ENCODE measurements at regions not wholly inside any gene's neighbourhood (a gene's known extent, or its start where the extent isn't known, plus 50 kb on each side); places are given as distances from the start of the nearest gene placed in this dataset.

- Mint-ChIP-seq H3K9me3 (ENCODE audit: unreplicated experiment) (no peaks in the 10 kb centered on the region), H3K4me1 (ENCODE audit: unreplicated experiment) (peaks cover 30% of the 10 kb centered on the region), H3K27ac (ENCODE audit: unreplicated experiment) (no peak overlapping the region), H3K36me3 (ENCODE audit: unreplicated experiment) (no peaks in the 10 kb centered on the region), H3K27me3 (ENCODE audit: unreplicated experiment) (no peaks in the 10 kb centered on the region), H3K4me3 (ENCODE audit: unreplicated experiment) (no peak overlapping the region)
- TF ChIP-seq CTCF (IDR thresholded peaks at IDR 0.05) = no peak
- no peak for DNase-seq (ENCODE audit: extremely low spot score, unreplicated experiment)
Measured at GRCh38 chr4:188197566-188197965, 58.3 kb downstream of the TRIML1 start.

- H3K36me3 Mint-ChIP-seq (ENCODE audit: unreplicated experiment) = no peaks in the 10 kb centered on the region
- no peaks in the 10 kb centered on the region for H3K27me3 Mint-ChIP-seq (ENCODE audit: unreplicated experiment)
- peak overlapping the region; percentile 36 for H3K27ac Mint-ChIP-seq (ENCODE audit: unreplicated experiment)
- H3K4me1 Mint-ChIP-seq (ENCODE audit: unreplicated experiment) = peaks cover 30% of the 10 kb centered on the region
- H3K9me3 Mint-ChIP-seq (ENCODE audit: unreplicated experiment) = no peaks in the 10 kb centered on the region
- no peak overlapping the region for H3K4me3 Mint-ChIP-seq (ENCODE audit: unreplicated experiment)
- no peak for TF ChIP-seq CTCF (IDR thresholded peaks at IDR 0.05)
- DNase-seq (ENCODE audit: extremely low spot score, unreplicated experiment) = no peak
Measured at GRCh38 chr4:188198982-188199792, 59.9 kb downstream of the TRIML1 start.

GRCh38 chr4:188201851-188202250, 62.6 kb downstream of the TRIML1 start:
- Mint-ChIP-seq H3K4me3 (ENCODE audit: unreplicated experiment) (no peak overlapping the region), H3K27me3 (ENCODE audit: unreplicated experiment) (no peaks in the 10 kb centered on the region), H3K9me3 (ENCODE audit: unreplicated experiment) (no peaks in the 10 kb centered on the region), H3K36me3 (ENCODE audit: unreplicated experiment) (no peaks in the 10 kb centered on the region), H3K4me1 (ENCODE audit: unreplicated experiment) (peaks cover 27% of the 10 kb centered on the region), H3K27ac (ENCODE audit: unreplicated experiment) (peak overlapping the region; percentile 0)
- no peak for TF ChIP-seq CTCF (IDR thresholded peaks at IDR 0.05)
- no peak for DNase-seq (ENCODE audit: extremely low spot score, unreplicated experiment)

- H3K27ac Mint-ChIP-seq (ENCODE audit: unreplicated experiment) = no peak overlapping the region
- no peaks in the 10 kb centered on the region for H3K9me3 Mint-ChIP-seq (ENCODE audit: unreplicated experiment)
- no peak overlapping the region for H3K4me3 Mint-ChIP-seq (ENCODE audit: unreplicated experiment)
- peaks cover 8% of the 10 kb centered on the region for H3K4me1 Mint-ChIP-seq (ENCODE audit: unreplicated experiment)
- no peak for DNase-seq (ENCODE audit: extremely low spot score, unreplicated experiment)
- no peaks in the 10 kb centered on the region for H3K27me3 Mint-ChIP-seq (ENCODE audit: unreplicated experiment)
- no peak for TF ChIP-seq CTCF (IDR thresholded peaks at IDR 0.05)
- H3K36me3 Mint-ChIP-seq (ENCODE audit: unreplicated experiment) = no peaks in the 10 kb centered on the region
Measured at GRCh38 chr4:188206783-188207182, 67.5 kb downstream of the TRIML1 start.

GRCh38 chr4:188214861-188215260, 75.6 kb downstream of the TRIML1 start:
- no peak for TF ChIP-seq CTCF (IDR thresholded peaks at IDR 0.05)
- Mint-ChIP-seq H3K36me3 (ENCODE audit: unreplicated experiment) (no peaks in the 10 kb centered on the region), H3K27me3 (ENCODE audit: unreplicated experiment) (no peaks in the 10 kb centered on the region), H3K27ac (ENCODE audit: unreplicated experiment) (no peak overlapping the region), H3K4me3 (ENCODE audit: unreplicated experiment) (no peak overlapping the region), H3K9me3 (ENCODE audit: unreplicated experiment) (no peaks in the 10 kb centered on the region), H3K4me1 (ENCODE audit: unreplicated experiment) (no peaks in the 10 kb centered on the region)
- DNase-seq (ENCODE audit: extremely low spot score, unreplicated experiment) = no peak

Measured in osteocyte (in vitro differentiated cells).